SK-N-SH (cell line): ENCODE measurements at regions not wholly inside any gene's neighbourhood (a gene's known extent, or its start where the extent isn't known, plus 50 kb on each side); places are given as distances from the start of the nearest gene placed in this dataset.

Experiments
- CTCF ChIP-seq: fragments of 200-600 bp; sonication (generic); IDR thresholded peaks from 2 replicates; pipeline ENCODE4 v1.6.1; 2017; ENCODE audit warnings: antibody characterized with exemption, mild to moderate bottlenecking, moderate library complexity
- GATA2 ChIP-seq: sonication (generic); formaldehyde crosslinking; IDR thresholded peaks from 2 replicates; pipeline ENCODE4 v1.5.0; 2020; ENCODE audit warnings: mild to moderate bottlenecking, missing genetic modification reagents
- MAX ChIP-seq: IDR thresholded peaks from 2 replicates; pipeline ENCODE4 v1.4.0; 2012; ENCODE audit warnings: low read depth
- NFIC ChIP-seq: IDR thresholded peaks from 2 replicates; pipeline ENCODE4 v1.4.0; 2012; ENCODE audit warnings: borderline replicate concordance
- TEAD4 ChIP-seq: IDR thresholded peaks from 2 replicates; pipeline ENCODE4 v1.4.0; 2012; ENCODE audit warnings: mild to moderate bottlenecking, borderline replicate concordance; ENCODE audit not compliant: insufficient read depth
- ZBTB33 ChIP-seq: IDR thresholded peaks from 2 replicates; pipeline ENCODE4 v1.4.0; 2012; ENCODE audit warnings: low read depth, borderline replicate concordance

- TF ChIP-seq GATA2 (CRISPR knock-in tag), result no peak
- TF ChIP-seq NFIC, result no peak
- TF ChIP-seq CTCF, result no peak
- no peak for TF ChIP-seq MAX
- no peak for TF ChIP-seq ZBTB33
- no peak for TF ChIP-seq TEAD4
Observed at GRCh38 chr17:71780596-71780995, 340.2 kb upstream of the SOX9 start.
